Neural progenitor cell (in vitro differentiated cells): ENCODE measurements at regions not wholly inside any gene's neighbourhood (a gene's known extent, or its start where the extent isn't known, plus 50 kb on each side); places are given as distances from the start of the nearest gene placed in this dataset.
"Not testable (repeated sequence)": the region's sequence is repeated elsewhere in the genome, so short reads cannot be mapped to it uniquely, and the experiment has no call there.

Experiments
- CTCF ChIP-seq: fragments of 200-600 bp; sonication (generic); IDR thresholded peaks from 2 replicates; pipeline ENCODE4 v1.5.1; 2017; ENCODE audit warnings: antibody characterized with exemption, mild to moderate bottlenecking
- EZH2 ChIP-seq: fragments of 200-600 bp; sonication (generic); IDR thresholded peaks from 2 replicates; pipeline ENCODE4 v1.6.1; 2017; ENCODE audit warnings: antibody characterized with exemption, mild to moderate bottlenecking, moderate library complexity

GRCh38 chr2:89582816-89583215 lies 891.3 kb downstream of the RPIA start:
- TF ChIP-seq CTCF, EZH2: not testable (repeated sequence)
